Activated CD4-positive, alpha-beta T cell treated with anti-CD3 and anti-CD28 coated beads for 4 hours (primary cell): ENCODE measurements at regions not wholly inside any gene's neighbourhood (a gene's known extent, or its start where the extent isn't known, plus 50 kb on each side); places are given as distances from the start of the nearest gene placed in this dataset.
"Not testable (repeated sequence)": the region's sequence is repeated elsewhere in the genome, so short reads cannot be mapped to it uniquely, and the experiment has no call there.

ENCODE experiments used
- DNase-seq, 2 donors: peaks; one replicate each; pipeline ENCODE4 v3.0.0-alpha.2; 2020

DNA sequence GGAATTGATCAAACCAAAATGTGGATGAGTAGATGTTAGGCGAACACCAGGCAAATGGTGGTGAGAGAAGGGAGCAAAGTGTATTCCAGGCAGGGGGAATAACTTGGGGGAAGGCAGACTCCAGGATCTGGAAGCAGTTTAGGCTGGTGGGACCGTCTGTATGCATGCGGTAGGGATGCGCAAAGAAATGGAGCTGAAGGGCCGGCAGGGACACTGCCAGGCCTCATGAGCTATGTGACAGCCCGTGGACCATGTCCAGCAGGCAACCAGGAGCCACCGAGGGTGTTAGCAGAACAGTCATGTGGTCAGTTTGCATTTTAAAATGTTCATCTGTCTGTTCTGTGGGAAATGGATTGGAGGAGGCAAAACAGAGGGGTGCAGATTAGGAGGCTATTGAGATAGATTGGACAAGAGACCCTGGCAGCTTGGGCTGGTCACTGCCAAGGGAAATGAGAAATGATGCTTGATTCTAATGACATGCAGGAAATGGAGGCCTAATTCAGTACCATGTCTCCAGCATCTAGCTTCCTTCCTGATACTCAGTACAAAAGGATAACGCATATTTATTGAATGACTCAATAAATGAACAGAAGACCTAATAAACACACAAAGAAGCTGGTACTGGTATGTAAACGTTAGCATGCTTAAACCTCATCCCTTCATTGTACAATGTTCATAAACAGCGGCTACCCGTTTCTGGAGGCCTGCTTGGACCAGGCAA lies 412.4 kb downstream of the BUD13 start:
- no peak for DNase-seq

DNA sequence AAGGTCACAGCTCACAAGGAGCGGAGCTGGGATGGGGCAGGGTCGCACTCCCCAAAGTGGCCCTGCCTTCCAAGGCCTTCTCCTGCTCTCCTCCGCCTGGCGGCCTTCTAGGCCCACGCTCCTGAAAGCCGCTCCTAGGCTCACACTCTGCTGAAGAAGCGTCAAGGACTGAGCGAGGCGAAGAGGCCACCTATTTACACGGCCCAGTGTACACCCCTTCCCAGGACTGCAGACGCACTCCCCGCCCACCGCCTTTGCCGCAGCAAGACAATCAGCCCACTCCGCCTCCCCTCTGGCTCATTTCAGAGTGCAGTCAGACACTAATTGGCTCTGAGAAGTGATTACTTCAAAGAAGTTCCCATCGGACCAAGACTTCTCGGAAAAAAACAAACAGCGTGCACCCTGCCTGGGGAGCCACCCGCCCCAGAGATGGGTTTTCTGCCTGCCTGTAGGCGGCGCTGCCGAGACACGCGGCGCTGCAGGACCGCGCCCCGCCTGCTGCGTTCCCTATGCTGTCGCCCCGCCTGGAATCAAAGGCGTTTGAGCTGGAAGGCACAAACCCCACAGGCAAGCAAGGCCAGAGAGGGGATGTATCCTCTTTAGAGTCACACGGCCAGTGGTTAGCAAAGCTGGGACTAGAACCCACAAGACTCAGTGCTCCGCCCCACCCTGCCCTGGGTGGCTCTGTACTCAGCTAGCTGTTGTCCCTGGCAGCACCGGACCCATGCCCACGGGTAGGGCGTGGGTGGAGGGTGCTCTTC lies 414.8 kb downstream of the BUD13 start:
- DNase-seq = no peak

DNA sequence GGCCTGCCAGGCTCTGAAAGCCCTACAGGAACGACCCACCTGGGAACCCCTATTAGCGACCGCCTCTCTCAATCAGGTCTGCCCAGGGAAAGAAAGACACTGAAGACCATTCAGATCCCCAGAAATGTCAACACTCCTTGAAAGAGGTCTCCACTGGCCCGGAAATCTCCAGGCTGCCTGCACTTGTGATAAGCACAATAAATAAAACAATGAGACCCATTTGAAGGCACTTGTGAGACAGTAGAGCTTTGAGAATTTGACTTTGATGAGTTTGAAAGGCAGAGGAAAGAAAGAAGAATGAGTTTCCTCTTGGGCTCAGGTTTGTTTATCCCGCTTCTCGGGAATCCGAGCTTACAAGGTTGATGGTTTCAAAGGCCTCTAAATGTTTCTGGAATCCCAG lies 416.3 kb downstream of the BUD13 start:
- no peak for DNase-seq

DNA sequence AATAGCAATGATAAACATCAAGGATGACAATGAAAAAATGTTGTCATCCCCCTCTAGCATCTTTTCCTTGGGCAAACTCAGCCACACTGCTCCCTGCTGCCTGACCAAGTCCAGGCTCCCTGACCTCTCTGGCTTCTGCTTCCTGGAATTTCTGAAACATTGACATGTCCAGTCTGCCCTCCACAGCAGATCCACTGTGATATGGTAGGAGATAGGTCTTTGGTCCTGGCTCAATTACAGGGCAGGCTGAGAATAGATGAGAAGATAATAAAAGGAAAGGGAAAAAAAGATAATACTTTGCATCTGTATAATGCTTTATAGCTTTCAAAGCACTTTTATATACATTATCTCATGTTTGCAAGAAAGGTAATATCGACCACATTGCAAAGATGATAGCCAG lies 417.7 kb downstream of the BUD13 start:
- DNase-seq = no peak

DNA sequence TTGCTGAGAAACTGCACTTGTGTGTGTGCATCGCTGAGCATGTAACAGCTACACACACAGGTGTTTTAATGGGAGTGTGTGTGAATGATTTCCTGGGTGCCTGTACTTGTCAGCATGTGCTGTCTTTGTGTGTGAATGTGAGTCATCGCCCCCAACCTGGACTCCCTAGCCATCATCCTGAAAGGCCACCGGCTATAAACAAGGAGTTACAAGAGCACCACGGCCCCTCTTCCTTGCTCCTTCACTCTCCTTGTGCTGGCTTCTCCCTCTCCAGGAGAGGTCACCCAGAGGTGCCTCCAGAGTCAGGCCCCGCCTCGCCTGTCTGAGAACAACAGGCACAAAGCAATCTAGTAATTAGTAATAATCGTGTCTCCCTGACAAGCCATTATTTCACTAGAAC lies 419.2 kb downstream of the BUD13 start:
- no peak for DNase-seq

DNA sequence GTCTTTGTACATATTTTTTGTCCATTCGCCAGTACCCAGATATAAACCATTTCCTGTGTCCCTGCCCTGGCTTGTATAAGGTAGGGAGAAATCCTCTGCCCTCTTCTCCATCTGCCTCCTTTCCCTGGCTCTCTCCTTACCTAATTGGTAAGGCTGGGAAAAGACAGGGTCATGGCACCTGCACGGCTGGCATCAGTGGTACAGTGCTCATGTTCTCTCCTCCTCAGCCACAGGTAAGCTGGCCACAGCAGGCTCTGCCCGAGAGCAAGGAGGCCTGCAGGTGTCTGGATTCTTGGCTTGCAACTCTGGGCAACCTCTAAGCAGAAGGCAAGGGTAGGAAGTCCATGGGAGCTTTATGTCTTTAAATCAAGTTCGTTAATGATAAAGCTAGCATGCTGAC lies 419.9 kb downstream of the BUD13 start:
- no peak for DNase-seq

DNA sequence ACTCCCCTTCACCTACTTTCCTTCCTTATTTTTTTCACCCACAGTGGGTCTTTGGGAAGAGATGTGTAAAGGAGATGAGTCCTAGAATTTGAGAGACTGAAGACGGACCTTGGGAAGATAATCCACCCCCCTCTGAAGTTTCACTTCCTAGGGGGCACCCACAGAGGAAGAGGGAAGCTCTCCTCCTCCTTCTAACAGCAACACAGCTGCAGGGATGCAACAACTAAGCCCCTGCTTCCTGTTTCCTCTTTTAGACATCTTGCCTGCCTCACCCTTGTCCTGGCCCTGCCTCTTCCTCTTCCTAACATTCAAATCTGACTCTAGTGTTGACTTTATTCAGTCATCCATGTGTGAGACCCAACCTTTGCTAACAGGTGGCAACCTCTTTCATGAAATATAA lies 424.6 kb downstream of the BUD13 start:
- DNase-seq = no peak

DNA sequence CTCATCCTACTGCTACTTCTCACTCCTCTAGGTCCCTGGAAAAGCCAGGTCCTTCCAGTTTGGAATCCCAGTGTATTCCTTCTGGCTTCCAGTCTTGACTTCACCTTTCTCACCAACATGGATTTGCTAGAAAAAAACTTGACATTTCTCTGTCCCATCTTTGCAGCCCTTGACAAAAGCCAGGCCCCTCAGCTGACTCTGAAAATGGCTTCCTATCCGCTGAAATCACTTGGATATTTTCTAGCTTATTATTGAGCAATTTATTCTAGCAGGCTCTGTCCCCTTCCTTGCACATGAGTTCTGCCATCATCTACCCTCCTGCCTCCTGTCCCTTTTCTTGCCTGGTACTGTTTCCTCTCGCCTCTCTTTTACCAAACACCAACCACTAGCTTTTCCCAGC lies 427.2 kb downstream of the BUD13 start:
- DNase-seq = no peak

DNA sequence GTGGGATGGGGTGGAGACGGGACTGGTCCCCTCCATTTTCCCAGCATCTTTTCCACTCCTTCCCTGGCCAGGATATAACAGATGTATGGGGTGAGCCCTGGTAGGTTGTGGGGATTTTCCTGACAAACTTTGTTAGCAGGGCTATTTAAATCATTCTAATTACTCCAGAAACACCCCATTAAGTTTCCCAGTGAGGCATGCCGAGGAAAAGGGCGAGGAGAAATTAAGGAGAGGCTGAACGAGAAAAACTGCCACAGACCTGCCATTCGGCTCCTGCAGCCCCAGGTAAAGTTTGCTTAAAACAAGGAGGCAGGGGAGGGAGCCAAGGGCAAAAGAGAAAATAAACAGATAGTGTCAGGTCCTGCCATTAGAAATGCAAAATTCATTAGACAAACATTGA lies 428.2 kb downstream of the BUD13 start:
- DNase-seq = no peak

DNA sequence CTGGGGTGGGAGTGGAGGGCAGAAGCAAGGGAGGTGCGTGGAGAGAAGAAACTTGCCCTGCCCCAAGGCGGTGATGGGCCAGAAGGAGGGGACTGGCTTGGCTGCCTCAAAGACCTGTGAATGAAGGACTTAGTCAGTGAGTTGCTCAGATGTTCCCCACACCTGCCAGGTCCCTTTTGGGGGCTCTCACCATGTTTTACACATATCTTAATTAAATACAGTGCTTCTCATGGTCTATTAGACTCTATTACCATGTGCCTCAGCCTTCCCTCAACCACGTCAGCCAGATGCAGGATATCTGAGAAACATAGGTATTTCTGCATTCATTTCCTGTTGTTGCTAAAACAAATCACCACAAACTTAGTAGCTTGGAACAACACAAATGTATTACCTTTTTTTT lies 429.5 kb downstream of the BUD13 start:
- DNase-seq = no peak

DNA sequence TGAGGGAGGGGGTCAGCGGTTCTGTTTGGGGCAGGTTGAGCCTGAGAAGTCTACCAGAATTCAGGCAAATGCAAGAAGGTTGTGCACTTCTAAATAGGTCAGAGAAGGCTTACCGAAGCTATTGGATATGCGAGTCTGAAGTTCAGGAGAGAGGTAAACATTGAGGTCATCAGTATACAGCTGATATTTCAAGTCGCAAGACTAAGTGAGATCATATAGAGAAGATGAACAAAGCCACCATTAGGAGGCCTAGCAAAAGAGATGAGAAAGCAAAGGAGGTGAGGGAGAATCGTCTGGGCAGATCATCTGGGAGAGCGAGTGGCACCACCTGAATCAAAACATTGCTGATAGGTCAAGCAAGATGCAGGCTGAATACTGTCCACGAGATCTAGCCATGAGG lies 430.6 kb downstream of the BUD13 start:
- no peak for DNase-seq

DNA sequence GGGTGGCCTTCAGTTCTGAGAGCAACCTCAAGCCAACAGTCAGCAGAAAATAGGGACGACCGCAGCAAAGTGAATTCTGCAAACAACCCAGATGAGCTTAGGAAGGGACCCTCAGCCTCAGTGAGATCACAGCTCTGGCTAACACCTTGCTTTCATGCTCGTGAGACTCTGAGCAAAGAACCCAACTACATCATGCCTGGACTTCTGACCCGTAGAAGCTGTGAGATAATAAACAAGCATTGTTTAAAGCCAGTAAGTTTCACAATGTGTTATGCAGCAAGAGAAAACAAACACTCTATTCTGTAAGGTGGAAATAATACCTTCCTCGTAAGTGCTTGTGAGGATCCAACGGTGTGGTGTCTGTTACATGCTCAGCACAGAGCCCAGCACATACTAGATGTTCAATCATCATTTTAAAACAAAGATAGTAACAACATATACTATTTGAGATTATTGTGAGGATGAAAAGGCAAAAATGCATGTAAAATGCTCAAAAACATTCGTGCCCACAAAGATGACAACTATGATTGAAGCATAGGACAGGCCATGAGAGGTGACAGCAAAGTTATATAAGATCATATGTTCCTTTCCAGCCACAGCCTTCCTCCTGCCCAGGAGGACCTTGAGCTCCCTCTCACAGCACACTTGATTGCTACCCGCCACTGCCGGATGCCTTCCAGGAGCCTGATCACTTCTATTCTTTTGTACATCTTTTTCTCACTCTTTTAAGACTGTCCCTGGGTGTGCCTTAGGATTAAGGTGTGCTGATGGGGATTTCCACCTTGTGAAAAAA lies 433.3 kb downstream of the BUD13 start:
- DNase-seq = no peak

DNA sequence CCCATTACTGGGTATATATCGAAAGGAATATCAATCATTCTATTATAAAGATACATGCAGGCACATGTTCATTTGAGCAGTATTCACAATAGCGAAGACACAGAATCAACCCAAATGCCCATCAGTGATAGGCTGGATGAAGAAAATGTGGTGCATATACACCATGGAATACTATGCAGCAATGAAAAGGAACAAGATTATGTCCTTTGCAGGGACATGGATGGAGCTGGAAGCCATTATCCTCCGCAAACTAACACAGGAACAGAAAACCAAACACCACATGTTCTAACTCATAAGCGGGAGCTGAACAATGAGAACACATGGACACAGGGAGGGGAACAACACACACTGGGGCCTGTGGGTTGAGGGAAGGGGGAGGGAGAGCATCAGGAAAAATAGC lies 434.3 kb downstream of the BUD13 start:
- not testable (repeated sequence) for DNase-seq

DNA sequence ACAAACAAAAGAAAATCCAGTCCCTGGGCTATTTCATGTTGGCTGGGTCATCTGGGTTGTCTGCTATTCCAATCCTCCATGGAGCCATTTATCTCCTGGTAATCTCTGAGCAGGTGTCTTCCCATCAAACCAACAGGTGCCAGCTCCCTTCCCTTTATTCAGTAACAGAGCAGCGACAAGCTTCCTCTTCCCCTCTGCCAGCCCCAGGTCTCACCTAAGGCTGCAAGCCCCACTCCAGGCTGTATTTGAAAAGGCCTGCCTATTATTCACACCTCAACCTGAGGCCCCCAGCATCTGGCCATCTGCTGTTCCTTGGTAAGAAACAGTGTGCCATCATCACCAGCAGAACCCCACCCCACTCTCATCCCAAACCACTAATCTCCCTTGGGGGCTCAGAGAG lies 436.2 kb downstream of the BUD13 start:
- DNase-seq = no peak

DNA sequence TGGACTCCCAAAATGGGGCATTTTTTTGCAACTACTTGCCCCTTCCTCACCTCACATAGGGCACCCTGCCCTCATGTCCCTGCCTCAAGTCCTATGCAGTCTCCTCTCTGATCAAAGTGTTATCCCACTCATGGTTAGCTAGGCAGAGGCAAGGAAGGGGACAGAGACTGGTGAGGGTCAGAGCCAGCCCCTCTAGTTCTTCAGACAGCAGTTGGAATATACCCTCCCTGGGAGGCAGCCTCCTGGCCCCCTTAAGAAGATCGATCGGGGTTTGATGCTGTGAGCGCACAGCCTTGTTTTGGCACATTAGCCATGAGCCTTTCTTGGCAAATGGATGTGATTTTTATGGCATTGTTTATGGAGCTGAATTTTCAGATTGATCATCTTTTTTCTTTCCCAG lies 436.9 kb downstream of the BUD13 start:
- DNase-seq = no peak

DNA sequence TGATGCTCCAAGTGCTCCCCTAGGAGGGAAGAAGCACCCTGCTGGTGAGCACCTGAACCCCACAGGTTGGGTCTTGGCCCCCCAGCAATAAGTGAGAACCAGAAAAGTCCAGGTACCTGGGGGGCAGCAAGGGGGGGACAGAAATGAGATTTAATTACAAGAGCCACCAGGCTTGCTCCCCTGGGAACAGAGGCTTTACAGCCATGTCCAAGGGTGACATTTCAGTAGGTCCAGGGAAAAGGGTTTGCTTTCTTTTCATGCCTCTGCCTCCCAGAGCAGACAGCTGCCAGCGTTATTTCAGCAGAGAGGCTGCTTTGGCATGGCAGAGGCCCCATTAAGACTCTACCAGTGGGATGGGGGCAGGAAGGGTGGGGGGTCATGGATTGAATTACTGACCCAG lies 437.7 kb downstream of the BUD13 start:
- DNase-seq = no peak

DNA sequence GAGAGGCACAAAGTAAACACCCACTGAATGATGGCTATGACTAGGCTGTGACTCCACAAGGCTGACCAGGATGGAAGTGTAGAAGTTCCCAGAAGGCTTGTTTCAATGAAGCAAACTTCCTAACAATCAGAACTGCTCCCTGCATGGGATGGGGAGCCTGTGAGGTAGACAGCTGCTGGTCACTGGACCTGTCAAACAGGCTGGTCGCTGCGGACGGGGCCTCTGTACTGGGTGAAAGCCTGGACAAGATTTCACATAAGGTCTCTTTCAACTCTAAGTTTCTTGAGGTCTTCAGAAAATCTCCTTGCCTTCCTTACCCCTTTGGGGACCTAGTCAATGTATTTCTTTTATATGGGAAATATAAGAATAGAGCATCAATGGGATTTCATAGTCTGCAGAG lies 438.2 kb downstream of the BUD13 start:
- no peak for DNase-seq

DNA sequence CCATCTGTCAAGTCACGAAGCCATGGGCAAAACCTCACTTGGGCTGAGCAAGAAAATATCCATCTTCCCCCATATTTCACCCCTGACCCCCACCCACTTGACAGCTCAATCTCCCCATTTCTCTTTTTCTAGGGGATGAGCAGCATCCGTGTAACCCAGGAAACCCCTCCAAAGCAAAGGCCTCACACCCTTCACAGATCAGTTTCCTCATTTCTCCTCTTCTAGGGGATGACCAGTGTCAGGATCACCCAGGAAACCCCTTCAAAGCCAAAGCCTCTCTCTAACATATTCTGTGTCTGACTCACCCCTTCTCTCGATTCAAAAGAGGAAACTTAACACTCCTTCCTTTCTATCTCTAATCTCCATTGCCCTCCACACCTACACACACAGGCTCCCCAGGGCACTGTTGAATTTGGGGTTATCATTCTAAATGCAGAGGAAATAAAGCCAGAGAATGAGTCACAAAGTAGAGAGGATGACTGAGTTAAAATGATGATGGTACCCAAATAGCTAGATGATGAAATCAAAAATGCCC lies 439.7 kb downstream of the BUD13 start:
- no peak for DNase-seq

DNA sequence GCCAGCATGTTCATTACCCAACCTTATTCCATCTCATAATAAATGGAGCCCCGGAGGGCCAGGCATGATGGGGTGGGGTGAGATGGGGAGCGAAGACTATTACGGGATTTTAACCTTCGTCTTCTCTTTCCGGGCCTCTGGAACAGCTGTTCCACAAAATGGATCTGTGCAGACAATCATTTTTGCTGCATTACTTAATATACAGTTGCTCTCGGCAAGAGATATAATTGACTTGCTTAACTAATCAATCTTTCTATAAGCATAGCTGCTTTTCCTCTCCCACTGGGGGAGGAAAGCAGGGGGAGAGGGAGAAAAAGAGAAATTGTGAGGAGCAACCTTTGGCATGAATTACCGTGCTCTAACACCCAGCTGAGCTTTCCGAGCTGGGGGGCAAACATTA lies 440.4 kb downstream of the BUD13 start:
- DNase-seq = no peak

DNA sequence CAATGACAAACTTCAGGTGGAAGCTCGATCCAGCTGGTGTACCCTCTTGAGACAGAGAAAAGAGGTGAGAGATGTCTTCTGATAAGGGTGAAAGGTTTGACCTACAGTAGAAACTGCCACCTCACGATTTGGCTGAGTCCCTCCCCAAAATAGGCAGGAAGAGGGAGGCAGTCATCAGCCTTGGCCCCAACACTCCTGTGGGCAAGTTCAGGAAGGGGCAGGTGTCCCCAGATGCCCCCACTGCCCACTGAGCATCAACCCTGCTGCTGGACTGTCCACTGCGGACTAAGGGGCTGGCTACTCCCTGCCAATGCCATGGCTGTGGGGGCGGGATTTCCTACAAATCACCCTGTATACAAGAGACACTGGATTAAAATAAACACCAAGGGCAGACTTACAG lies 441.4 kb downstream of the BUD13 start:
- no peak for DNase-seq

DNA sequence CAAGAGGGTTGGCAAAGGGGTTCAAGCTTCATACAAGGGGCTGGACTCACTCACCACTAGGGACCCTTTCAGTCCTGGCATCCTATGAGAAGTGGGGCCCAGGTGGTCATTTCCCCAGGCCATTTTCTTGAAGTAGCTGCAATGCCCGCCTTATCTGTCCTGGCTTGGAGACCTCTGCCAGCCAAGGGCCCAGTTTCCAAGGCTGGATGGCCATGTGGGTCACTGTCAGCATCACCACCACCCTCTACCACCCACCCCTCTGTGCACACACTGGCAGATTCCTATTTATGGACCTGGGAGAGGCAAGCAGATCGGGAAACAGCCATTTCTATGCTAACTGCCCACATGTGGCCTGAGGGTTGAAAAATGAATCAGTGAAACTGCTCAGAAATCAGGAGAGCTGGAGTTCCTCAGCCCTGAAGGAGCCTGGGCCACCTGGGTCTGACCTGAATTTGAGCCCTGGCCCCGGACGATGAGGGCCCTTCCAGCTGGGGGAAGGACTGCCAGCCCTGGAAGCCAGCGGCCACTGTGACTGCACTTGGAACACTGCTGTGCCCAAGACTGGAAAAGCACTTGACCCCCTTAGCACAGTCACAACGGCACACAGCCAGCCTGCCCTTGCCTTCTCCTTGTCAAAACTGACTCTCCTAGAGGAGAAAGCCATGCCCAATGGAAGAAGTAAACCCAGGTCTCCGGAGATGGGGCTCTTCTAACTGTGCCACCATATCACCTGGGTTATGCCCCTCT lies 442.2 kb downstream of the BUD13 start:
- no peak for DNase-seq

DNA sequence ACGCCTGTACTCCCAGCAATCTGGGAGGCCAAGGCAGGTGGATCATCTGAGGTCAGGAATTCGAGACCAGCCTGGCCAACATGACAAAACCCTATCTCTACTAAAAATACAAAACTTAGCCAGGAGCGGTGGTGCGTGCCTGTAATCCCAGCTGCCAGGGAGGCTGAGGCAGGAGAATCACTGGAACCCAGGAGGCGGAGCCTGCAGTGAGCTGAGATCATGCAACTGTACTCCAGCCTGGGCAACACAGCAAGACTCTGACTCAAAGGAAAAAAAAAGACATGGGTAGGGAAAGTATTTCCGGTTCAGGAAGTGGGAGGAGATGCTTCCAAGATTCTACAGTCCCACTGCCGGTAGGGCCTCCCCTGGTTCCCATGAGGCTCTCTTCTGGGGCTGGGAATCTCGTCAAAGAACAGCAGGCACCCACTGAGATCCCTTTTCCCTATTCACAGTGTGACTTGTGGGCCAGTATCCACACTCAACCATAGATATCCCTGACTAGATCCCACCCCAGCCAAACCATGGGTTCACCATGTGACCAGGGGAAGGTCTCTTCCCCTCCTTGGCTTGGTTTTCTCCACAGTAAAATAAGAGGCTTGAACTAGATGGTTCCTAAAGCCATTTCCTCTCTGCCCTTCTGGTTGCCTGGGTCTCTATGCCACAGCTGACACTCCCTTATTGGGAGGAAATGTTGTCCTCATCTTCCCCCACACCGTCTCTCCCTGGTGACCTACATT lies 443.3 kb downstream of the BUD13 start:
- DNase-seq = no peak
